ENCODE measurements at regions not wholly inside any gene's neighbourhood (a gene's known extent, or its start where the extent isn't known, plus 50 kb on each side); places are given as distances from the start of the nearest gene placed in this dataset.
"Not testable (repeated sequence)": the region's sequence is repeated elsewhere in the genome, so short reads cannot be mapped to it uniquely, and the experiment has no call there.

- no peak for DNase-seq (ENCODE audit: low read depth)
Observed at GRCh38 chr5:77869116-77869798, 93.1 kb upstream of the TBCA start.

- no peak for DNase-seq (ENCODE audit: low read depth)
Observed at GRCh38 chr5:77867914-77868313, 91.8 kb upstream of the TBCA start.

GRCh38 chr5:77867194-77867691 is 91.1 kb upstream of the TBCA start:
- no peak for DNase-seq (ENCODE audit: low read depth)

- no peak for DNase-seq (ENCODE audit: low read depth)
Observed at GRCh38 chr5:77866198-77866597, 90.1 kb upstream of the TBCA start.

GRCh38 chr5:77864997-77865396 is 88.9 kb upstream of the TBCA start:
- DNase-seq (ENCODE audit: low read depth): no peak

GRCh38 chr5:77863181-77863580 is 87.0 kb upstream of the TBCA start:
- no peak for DNase-seq (ENCODE audit: low read depth)

- no peak for DNase-seq (ENCODE audit: low read depth)
Observed at GRCh38 chr5:77861576-77861975, 85.4 kb upstream of the TBCA start.

- no peak for DNase-seq (ENCODE audit: low read depth)
Observed at GRCh38 chr5:77859306-77859705, 83.2 kb upstream of the TBCA start.

- not testable (repeated sequence) for DNase-seq (ENCODE audit: low read depth)
Observed at GRCh38 chr5:77858678-77859077, 82.5 kb upstream of the TBCA start.

GRCh38 chr5:77855369-77855768 is 79.2 kb upstream of the TBCA start:
- no peak for DNase-seq (ENCODE audit: low read depth)

GRCh38 chr5:77853353-77853907 is 77.3 kb upstream of the TBCA start:
- DNase-seq (ENCODE audit: low read depth): no peak

GRCh38 chr5:77852514-77853352 is 76.6 kb upstream of the TBCA start:
- DNase-seq (ENCODE audit: low read depth): peak; percentile 19

- DNase-seq (ENCODE audit: low read depth): no peak
Observed at GRCh38 chr5:77852068-77852513, 76.0 kb upstream of the TBCA start.

GRCh38 chr5:77851176-77852067 is 75.3 kb upstream of the TBCA start:
- no peak for DNase-seq (ENCODE audit: low read depth)

GRCh38 chr5:77850536-77851175 is 74.5 kb upstream of the TBCA start:
- DNase-seq (ENCODE audit: low read depth): no peak

GRCh38 chr5:77849308-77849900 is 73.3 kb upstream of the TBCA start:
- DNase-seq (ENCODE audit: low read depth): no peak

- DNase-seq (ENCODE audit: low read depth): no peak
Observed at GRCh38 chr5:77847814-77848290, 71.7 kb upstream of the TBCA start.

- DNase-seq (ENCODE audit: low read depth): no peak
Observed at GRCh38 chr5:77847129-77847460, 71.0 kb upstream of the TBCA start.

- DNase-seq (ENCODE audit: low read depth): no peak
Observed at GRCh38 chr5:77846422-77847128, 70.4 kb upstream of the TBCA start.

GRCh38 chr5:77845324-77845646 is 69.1 kb upstream of the TBCA start:
- no peak for DNase-seq (ENCODE audit: low read depth)

All from activated gamma-delta T cell treated with anti-CD3 and anti-CD28 coated beads, Interleukin-2, amount 50 U/mL, for 16 hours (primary cell).